ENCODE measurements at regions not wholly inside any gene's neighbourhood (a gene's known extent, or its start where the extent isn't known, plus 50 kb on each side); places are given as distances from the start of the nearest gene placed in this dataset.

GRCh38 chr13:47837906-47838305, 163.2 kb downstream of the SUCLA2 start:
- Mint-ChIP-seq H3K36me3 (ENCODE audit: low read depth) (no peaks in the 10 kb centered on the region), H3K27ac (no peak overlapping the region), H3K9me3 (no peaks in the 10 kb centered on the region), H3K4me1 (ENCODE audit: low read depth) (no peaks in the 10 kb centered on the region), H3K27me3 (peaks cover 2% of the 10 kb centered on the region), H3K4me3 (no peak overlapping the region)
- ChIA-PET CTCF (no interaction called here), POLR2A (no interaction called here)
- intact Hi-C loops (cut with micrococcal nuclease) = no loop called here
- no peak for TF ChIP-seq CTCF (IDR thresholded peaks at IDR 0.05)
- no peak for DNase-seq
- no peak for ATAC-seq

GRCh38 chr13:47837104-47837880, 163.8 kb downstream of the SUCLA2 start:
- no peaks in the 10 kb centered on the region for H3K4me1 Mint-ChIP-seq (ENCODE audit: low read depth)
- POLR2A ChIA-PET = no interaction called here
- CTCF ChIA-PET = no interaction called here
- no peak for DNase-seq
- H3K27ac Mint-ChIP-seq = no peak overlapping the region
- no peak overlapping the region for H3K4me3 Mint-ChIP-seq
- no peak for TF ChIP-seq CTCF (IDR thresholded peaks at IDR 0.05)
- ATAC-seq = no peak
- H3K27me3 Mint-ChIP-seq = peaks cover 2% of the 10 kb centered on the region
- H3K9me3 Mint-ChIP-seq = no peaks in the 10 kb centered on the region
- no peaks in the 10 kb centered on the region for H3K36me3 Mint-ChIP-seq (ENCODE audit: low read depth)
- intact Hi-C loops (cut with micrococcal nuclease) = no loop called here

- no peaks in the 10 kb centered on the region for H3K36me3 Mint-ChIP-seq (ENCODE audit: low read depth)
- TF ChIP-seq CTCF (IDR thresholded peaks at IDR 0.05) = no peak
- ChIA-PET CTCF (no interaction called here), POLR2A (no interaction called here)
- intact Hi-C loops (cut with micrococcal nuclease) = no loop called here
- DNase-seq (no peak), ATAC-seq (no peak)
- H3K9me3 Mint-ChIP-seq = no peaks in the 10 kb centered on the region
- H3K27me3 Mint-ChIP-seq = peaks cover under 1% of the 10 kb centered on the region
- no peak overlapping the region for H3K27ac Mint-ChIP-seq
- H3K4me3 Mint-ChIP-seq = no peak overlapping the region
- no peaks in the 10 kb centered on the region for H3K4me1 Mint-ChIP-seq (ENCODE audit: low read depth)
These were observed 165.4 kb downstream of the SUCLA2 start for GRCh38 chr13:47835470-47836228.

GRCh38 chr13:47832458-47832972, 168.6 kb downstream of the SUCLA2 start:
- Mint-ChIP-seq H3K4me1 (ENCODE audit: low read depth) (no peaks in the 10 kb centered on the region), H3K27ac (no peak overlapping the region), H3K9me3 (no peaks in the 10 kb centered on the region), H3K27me3 (no peaks in the 10 kb centered on the region), H3K4me3 (no peak overlapping the region), H3K36me3 (ENCODE audit: low read depth) (no peaks in the 10 kb centered on the region)
- intact Hi-C loops (cut with micrococcal nuclease) = no loop called here
- ATAC-seq = no peak
- no peak for TF ChIP-seq CTCF (IDR thresholded peaks at IDR 0.05)
- POLR2A ChIA-PET = no interaction called here
- CTCF ChIA-PET = no interaction called here
- DNase-seq = no peak

GRCh38 chr13:47831265-47831664, 169.8 kb downstream of the SUCLA2 start:
- no peaks in the 10 kb centered on the region for H3K4me1 Mint-ChIP-seq (ENCODE audit: low read depth)
- no peak overlapping the region for H3K27ac Mint-ChIP-seq
- H3K4me3 Mint-ChIP-seq = no peak overlapping the region
- no peaks in the 10 kb centered on the region for H3K27me3 Mint-ChIP-seq
- ChIA-PET POLR2A (no interaction called here), CTCF (interaction anchor here (0.7 kb wide), 1 partner anchor 206 kb away, joined by 3 read pairs; no protein-coding TSS in a partner anchor)
- DNase-seq (no peak), ATAC-seq (no peak)
- no peaks in the 10 kb centered on the region for H3K36me3 Mint-ChIP-seq (ENCODE audit: low read depth)
- intact Hi-C loops (cut with micrococcal nuclease) = no loop called here
- H3K9me3 Mint-ChIP-seq = no peaks in the 10 kb centered on the region
- TF ChIP-seq CTCF (IDR thresholded peaks at IDR 0.05) = no peak
